ENCODE measurements at regions not wholly inside any gene's neighbourhood (a gene's known extent, or its start where the extent isn't known, plus 50 kb on each side); places are given as distances from the start of the nearest gene placed in this dataset.
"Not testable (repeated sequence)": the region's sequence is repeated elsewhere in the genome, so short reads cannot be mapped to it uniquely, and the experiment has no call there.

DNA sequence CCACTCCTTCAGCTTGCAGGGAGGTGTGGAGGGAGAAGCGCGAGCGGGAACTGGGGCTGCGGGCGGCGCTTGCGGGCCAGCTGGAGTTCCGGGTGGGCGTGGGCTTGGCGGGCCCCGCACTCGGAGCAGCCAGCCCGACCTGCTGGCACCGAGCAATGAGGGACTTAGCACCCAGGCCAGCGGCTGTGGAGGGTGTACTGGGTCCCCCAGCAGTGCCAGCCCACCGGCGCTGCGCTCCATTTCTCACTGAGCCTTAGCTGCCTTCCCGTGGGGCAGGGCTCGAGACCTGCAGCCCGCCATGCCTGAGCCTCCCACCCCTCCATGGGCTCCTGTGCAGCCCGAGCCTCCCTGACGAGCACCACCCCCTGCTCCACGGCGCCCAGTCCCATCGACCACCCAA, 53.2 kb upstream of the SGCG start:
- not testable (repeated sequence) for TF ChIP-seq ETV6 (IDR thresholded peaks at IDR 0.05; ENCODE audit: borderline replicate concordance in 1 of 2, low read depth in 2 of 2, low read length in 1 of 2); ETV6 (CRISPR knock-in tag; IDR thresholded peaks at IDR 0.05; ENCODE audit: borderline replicate concordance); GABPA (tag; conservative IDR thresholded peaks at IDR 0.05; ENCODE audit: low read depth); TCF7L2 (IDR thresholded peaks at IDR 0.05; ENCODE audit: low read depth, low read length); TBP (optimal IDR thresholded peaks at IDR 0.05; ENCODE audit: low read depth, low read length); CREB1 (IDR thresholded peaks at IDR 0.05); CREB1 (CRISPR knock-in tag; IDR thresholded peaks at IDR 0.05); STAG1 (CRISPR knock-in tag; IDR thresholded peaks at IDR 0.05; ENCODE audit: borderline replicate concordance); SLC30A9 (CRISPR knock-in tag; IDR thresholded peaks at IDR 0.05); HEY1 (CRISPR knock-in tag; IDR thresholded peaks at IDR 0.05; ENCODE audit: borderline replicate concordance)
- TF ChIP-seq, protein P1, sequence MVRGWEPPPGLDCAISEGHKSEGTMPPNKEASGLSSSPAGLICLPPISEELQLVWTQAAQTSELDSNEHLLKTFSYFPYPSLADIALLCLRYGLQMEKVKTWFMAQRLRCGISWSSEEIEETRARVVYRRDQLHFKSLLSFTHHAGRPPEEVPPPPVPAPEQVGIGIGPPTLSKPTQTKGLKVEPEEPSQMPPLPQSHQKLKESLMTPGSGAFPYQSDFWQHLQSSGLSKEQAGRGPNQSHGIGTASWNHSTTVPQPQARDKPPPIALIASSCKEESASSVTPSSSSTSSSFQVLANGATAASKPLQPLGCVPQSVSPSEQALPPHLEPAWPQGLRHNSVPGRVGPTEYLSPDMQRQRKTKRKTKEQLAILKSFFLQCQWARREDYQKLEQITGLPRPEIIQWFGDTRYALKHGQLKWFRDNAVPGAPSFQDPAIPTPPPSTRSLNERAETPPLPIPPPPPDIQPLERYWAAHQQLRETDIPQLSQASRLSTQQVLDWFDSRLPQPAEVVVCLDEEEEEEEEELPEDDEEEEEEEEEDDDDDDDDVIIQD (CRISPR knock-in tag; IDR thresholded peaks at IDR 0.05): not testable (repeated sequence)
- TF ChIP-seq, protein P2, sequence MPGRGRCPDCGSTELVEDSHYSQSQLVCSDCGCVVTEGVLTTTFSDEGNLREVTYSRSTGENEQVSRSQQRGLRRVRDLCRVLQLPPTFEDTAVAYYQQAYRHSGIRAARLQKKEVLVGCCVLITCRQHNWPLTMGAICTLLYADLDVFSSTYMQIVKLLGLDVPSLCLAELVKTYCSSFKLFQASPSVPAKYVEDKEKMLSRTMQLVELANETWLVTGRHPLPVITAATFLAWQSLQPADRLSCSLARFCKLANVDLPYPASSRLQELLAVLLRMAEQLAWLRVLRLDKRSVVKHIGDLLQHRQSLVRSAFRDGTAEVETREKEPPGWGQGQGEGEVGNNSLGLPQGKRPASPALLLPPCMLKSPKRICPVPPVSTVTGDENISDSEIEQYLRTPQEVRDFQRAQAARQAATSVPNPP (IDR thresholded peaks at IDR 0.05; ENCODE audit: borderline replicate concordance, insufficient read depth, insufficient read length): not testable (repeated sequence)
- TF ChIP-seq, protein P3, sequence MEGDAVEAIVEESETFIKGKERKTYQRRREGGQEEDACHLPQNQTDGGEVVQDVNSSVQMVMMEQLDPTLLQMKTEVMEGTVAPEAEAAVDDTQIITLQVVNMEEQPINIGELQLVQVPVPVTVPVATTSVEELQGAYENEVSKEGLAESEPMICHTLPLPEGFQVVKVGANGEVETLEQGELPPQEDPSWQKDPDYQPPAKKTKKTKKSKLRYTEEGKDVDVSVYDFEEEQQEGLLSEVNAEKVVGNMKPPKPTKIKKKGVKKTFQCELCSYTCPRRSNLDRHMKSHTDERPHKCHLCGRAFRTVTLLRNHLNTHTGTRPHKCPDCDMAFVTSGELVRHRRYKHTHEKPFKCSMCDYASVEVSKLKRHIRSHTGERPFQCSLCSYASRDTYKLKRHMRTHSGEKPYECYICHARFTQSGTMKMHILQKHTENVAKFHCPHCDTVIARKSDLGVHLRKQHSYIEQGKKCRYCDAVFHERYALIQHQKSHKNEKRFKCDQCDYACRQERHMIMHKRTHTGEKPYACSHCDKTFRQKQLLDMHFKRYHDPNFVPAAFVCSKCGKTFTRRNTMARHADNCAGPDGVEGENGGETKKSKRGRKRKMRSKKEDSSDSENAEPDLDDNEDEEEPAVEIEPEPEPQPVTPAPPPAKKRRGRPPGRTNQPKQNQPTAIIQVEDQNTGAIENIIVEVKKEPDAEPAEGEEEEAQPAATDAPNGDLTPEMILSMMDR (IDR thresholded peaks at IDR 0.05 in 2 of 3, conservative IDR thresholded peaks at IDR 0.05 in 1 of 3; ENCODE audit: insufficient read depth in 2 of 3, low read depth in 1 of 3, low read length in 3 of 3): not testable (repeated sequence)
- TF ChIP-seq, protein P4, sequence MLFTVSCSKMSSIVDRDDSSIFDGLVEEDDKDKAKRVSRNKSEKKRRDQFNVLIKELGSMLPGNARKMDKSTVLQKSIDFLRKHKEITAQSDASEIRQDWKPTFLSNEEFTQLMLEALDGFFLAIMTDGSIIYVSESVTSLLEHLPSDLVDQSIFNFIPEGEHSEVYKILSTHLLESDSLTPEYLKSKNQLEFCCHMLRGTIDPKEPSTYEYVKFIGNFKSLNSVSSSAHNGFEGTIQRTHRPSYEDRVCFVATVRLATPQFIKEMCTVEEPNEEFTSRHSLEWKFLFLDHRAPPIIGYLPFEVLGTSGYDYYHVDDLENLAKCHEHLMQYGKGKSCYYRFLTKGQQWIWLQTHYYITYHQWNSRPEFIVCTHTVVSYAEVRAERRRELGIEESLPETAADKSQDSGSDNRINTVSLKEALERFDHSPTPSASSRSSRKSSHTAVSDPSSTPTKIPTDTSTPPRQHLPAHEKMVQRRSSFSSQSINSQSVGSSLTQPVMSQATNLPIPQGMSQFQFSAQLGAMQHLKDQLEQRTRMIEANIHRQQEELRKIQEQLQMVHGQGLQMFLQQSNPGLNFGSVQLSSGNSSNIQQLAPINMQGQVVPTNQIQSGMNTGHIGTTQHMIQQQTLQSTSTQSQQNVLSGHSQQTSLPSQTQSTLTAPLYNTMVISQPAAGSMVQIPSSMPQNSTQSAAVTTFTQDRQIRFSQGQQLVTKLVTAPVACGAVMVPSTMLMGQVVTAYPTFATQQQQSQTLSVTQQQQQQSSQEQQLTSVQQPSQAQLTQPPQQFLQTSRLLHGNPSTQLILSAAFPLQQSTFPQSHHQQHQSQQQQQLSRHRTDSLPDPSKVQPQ (CRISPR knock-in tag; IDR thresholded peaks at IDR 0.05; ENCODE audit: borderline replicate concordance): not testable (repeated sequence)
- TF ChIP-seq, protein P5, sequence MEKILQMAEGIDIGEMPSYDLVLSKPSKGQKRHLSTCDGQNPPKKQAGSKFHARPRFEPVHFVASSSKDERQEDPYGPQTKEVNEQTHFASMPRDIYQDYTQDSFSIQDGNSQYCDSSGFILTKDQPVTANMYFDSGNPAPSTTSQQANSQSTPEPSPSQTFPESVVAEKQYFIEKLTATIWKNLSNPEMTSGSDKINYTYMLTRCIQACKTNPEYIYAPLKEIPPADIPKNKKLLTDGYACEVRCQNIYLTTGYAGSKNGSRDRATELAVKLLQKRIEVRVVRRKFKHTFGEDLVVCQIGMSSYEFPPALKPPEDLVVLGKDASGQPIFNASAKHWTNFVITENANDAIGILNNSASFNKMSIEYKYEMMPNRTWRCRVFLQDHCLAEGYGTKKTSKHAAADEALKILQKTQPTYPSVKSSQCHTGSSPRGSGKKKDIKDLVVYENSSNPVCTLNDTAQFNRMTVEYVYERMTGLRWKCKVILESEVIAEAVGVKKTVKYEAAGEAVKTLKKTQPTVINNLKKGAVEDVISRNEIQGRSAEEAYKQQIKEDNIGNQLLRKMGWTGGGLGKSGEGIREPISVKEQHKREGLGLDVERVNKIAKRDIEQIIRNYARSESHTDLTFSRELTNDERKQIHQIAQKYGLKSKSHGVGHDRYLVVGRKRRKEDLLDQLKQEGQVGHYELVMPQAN (IDR thresholded peaks at IDR 0.05; ENCODE audit: borderline replicate concordance): not testable (repeated sequence)
